GM18951 (cell line): ENCODE measurements at regions not wholly inside any gene's neighbourhood (a gene's known extent, or its start where the extent isn't known, plus 50 kb on each side); places are given as distances from the start of the nearest gene placed in this dataset.

Source experiments
- POLR2A ChIP-seq: IDR thresholded peaks from 4 replicates; pipeline ENCODE4 v1.6.1; 2011; ENCODE audit warnings: mild to moderate bottlenecking; ENCODE audit not compliant: insufficient read length, insufficient read depth; ENCODE audit errors: extremely low read depth
- in situ Hi-C: fragments of 300-500 bp; cut with MboI; formaldehyde crosslinking; loops from one replicate; pipeline ENCODE4 v1.12.0; 2022; ENCODE audit warnings: low sequenced_read_pairs, mixed read lengths, inconsistent platforms; ENCODE audit not compliant: unreplicated experiment

- in situ Hi-C loops, result no loop called here
- no peak for TF ChIP-seq POLR2A
Observed at GRCh38 chr5:82748688-82749460, 328.3 kb downstream of the TMEM167A start.

GRCh38 chr5:82747986-82748385 is 329.2 kb downstream of the TMEM167A start:
- TF ChIP-seq POLR2A, result no peak
- in situ Hi-C loops, result no loop called here

- no peak for TF ChIP-seq POLR2A
- in situ Hi-C loops, result no loop called here
Observed at GRCh38 chr5:82745016-82745415, 332.2 kb downstream of the TMEM167A start.

GRCh38 chr5:82738681-82739269 is 338.4 kb downstream of the TMEM167A start:
- in situ Hi-C loops, result no loop called here
- no peak for TF ChIP-seq POLR2A

- no peak for TF ChIP-seq POLR2A
- in situ Hi-C loops, result no loop called here
Observed at GRCh38 chr5:82735160-82735789, 341.9 kb downstream of the TMEM167A start.

- no peak for TF ChIP-seq POLR2A
- in situ Hi-C loops, result no loop called here
Observed at GRCh38 chr5:82734347-82734746, 342.8 kb downstream of the TMEM167A start.

GRCh38 chr5:82730913-82731312 is 346.3 kb downstream of the TMEM167A start:
- in situ Hi-C loops, result no loop called here
- no peak for TF ChIP-seq POLR2A

GRCh38 chr5:82728926-82729702 is 348.1 kb downstream of the TMEM167A start:
- in situ Hi-C loops, result no loop called here
- no peak for TF ChIP-seq POLR2A

- TF ChIP-seq POLR2A, result no peak
- in situ Hi-C loops, result no loop called here
Observed at GRCh38 chr5:82723168-82723567, 354.0 kb downstream of the TMEM167A start.

GRCh38 chr5:82721087-82721410 is 356.1 kb downstream of the TMEM167A start:
- no peak for TF ChIP-seq POLR2A

GRCh38 chr5:82720213-82721086 is 356.7 kb downstream of the TMEM167A start:
- in situ Hi-C loops, result no loop called here
- TF ChIP-seq POLR2A, result no peak

More at GRCh38 chr5:82721087-82721410, 356.1 kb downstream of the TMEM167A start:
- in situ Hi-C loops, result no loop called here

- in situ Hi-C loops, result no loop called here
- no peak for TF ChIP-seq POLR2A
Observed at GRCh38 chr5:82719368-82719767, 357.8 kb downstream of the TMEM167A start.
